A673 (cell line): ENCODE measurements at regions not wholly inside any gene's neighbourhood (a gene's known extent, or its start where the extent isn't known, plus 50 kb on each side); places are given as distances from the start of the nearest gene placed in this dataset.

Experiments used
- CTCF ChIP-seq: fragments of 300-800, 200-600 bp; sonication (generic); conservative IDR thresholded peaks from 2 replicates; pipeline ENCODE4 v1.5.1; 2017; ENCODE audit warnings: low read depth, mild to moderate bottlenecking, antibody characterized with exemption, low read length, moderate library complexity, mixed read lengths
- EZH2 ChIP-seq: fragments of 200-600 bp; sonication (generic); IDR thresholded peaks from 2 replicates; pipeline ENCODE4 v1.6.1; 2017; ENCODE audit warnings: borderline replicate concordance, low read depth, mild to moderate bottlenecking, mixed read lengths, antibody characterized with exemption, low read length; ENCODE audit not compliant: poor library complexity, severe bottlenecking

GRCh38 chr5:36402512-36402906 is 100.8 kb upstream of the RANBP3L start:
- TF ChIP-seq CTCF: no peak
- TF ChIP-seq EZH2: no peak
